Coronary artery (tissue), 2 donors: ENCODE measurements at regions not wholly inside any gene's neighbourhood (a gene's known extent, or its start where the extent isn't known, plus 50 kb on each side); places are given as distances from the start of the nearest gene placed in this dataset.
"Not testable (repeated sequence)": the region's sequence is repeated elsewhere in the genome, so short reads cannot be mapped to it uniquely, and the experiment has no call there.

ENCODE experiments used
- DNase-seq: peaks from one replicate; pipeline ENCODE4 v3.0.0-alpha.2; 2017; ENCODE audit warnings: low spot score
- H3K27ac ChIP-seq, 2 donors: fragments of 200-600 bp; sonication (generic); one replicate each; pipeline ENCODE4 v1.5.1; 2016 to 2019
- H3K4me3 ChIP-seq: fragments of 200-600 bp; sonication (generic); 2 replicates; pipeline ENCODE4 v1.5.1; 2016; ENCODE audit warnings: mild to moderate bottlenecking, moderate library complexity
- TF ChIP-seq, protein P1 (sequence below): fragments of 200-600 bp; sonication (generic); IDR thresholded peaks from one replicate; pipeline ENCODE4 v1.5.1; 2019; ENCODE audit warnings: antibody characterized with exemption

DNA sequence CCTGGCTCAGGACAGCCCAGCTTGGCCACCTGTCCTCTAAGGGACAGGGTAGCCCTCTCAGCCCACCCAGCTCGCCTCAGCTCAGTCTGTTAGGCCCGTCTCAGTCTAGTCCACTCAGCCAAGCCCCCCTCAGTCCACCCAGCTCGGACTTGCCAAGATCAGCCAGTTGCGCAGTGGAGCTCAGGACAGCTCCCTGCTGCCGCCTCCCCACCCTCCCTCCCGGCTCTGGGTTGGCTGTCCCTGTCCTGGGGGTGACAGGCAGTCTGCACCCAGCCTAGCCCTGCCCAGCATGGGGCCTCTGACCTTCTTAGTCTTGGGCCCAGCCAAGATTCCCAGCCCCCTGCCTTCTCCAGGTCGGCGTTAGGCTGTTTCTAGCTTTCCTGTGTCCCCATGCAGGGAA lies 196.9 kb downstream of the TMEM121 start:
- not testable (repeated sequence) for DNase-seq, H3K27ac ChIP-seq, H3K4me3 ChIP-seq

DNA sequence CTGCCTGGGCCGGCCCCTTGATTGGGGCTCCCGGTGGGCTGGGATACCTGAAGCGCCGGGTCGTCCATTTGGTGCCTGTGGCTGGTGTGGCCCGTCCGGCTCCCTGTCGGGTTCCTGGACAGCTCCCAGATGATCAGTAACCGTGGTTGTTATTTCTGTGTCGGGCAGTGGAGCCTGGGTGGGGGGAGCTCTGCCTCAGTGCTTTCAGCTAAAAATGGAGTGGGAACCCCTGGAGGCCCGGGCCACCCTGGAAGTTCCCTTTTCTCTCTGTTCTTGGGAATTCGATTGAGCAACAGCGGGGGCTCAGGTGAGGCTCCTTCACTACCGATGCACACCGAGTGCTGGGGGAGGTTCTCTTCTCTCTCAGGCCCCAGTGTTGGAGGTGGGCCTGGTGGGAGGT lies 197.4 kb downstream of the TMEM121 start:
- H3K27ac ChIP-seq, DNase-seq, H3K4me3 ChIP-seq: not testable (repeated sequence)

DNA sequence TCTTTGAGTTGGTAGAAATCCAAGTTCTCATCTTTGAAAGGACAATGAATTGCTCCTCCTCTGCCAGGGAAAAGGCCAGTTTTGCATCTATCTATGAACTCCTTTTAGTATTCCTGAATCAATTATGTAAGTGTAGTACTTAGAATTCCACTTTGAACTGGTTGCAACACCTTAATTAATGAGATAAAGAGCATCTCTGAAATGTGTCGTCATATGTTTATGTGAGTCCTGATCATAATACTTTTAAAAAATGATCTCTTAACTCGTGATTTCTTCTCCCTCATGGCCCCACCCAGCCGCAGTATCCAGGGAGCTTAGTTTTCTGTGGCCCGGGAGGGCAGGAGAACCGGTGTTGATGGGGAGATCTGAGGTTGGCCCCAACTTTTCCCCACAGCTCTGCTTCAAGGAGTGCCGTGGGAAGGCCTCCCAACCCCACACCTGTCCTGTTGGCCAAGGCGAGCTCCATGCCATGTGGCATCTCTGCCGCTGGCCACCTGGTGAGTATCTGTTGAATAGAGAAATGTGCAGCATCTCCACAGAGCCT lies 203.5 kb downstream of the TMEM121 start:
- H3K27ac ChIP-seq, H3K4me3 ChIP-seq, DNase-seq: not testable (repeated sequence)

DNA sequence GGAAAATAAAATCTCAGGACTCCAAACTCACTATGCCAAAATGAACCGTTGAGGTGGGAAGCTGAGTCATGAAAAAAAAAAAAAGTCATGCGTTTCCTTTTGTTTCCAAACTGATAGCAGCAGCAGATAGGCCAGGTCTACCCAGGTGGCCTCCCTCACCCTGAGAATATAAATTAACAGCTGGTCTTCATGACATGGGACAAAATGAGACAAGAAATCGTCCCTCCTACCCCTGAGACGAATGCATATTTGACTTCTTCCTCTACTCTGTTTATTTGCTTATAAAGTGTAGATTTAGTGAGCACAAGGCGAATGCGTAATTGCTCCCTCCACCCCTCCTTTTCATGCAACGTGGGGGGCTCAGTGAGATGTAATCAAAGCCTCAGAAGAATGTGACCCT lies 204.3 kb downstream of the TMEM121 start:
- not testable (repeated sequence) for H3K4me3 ChIP-seq, H3K27ac ChIP-seq, DNase-seq

DNA sequence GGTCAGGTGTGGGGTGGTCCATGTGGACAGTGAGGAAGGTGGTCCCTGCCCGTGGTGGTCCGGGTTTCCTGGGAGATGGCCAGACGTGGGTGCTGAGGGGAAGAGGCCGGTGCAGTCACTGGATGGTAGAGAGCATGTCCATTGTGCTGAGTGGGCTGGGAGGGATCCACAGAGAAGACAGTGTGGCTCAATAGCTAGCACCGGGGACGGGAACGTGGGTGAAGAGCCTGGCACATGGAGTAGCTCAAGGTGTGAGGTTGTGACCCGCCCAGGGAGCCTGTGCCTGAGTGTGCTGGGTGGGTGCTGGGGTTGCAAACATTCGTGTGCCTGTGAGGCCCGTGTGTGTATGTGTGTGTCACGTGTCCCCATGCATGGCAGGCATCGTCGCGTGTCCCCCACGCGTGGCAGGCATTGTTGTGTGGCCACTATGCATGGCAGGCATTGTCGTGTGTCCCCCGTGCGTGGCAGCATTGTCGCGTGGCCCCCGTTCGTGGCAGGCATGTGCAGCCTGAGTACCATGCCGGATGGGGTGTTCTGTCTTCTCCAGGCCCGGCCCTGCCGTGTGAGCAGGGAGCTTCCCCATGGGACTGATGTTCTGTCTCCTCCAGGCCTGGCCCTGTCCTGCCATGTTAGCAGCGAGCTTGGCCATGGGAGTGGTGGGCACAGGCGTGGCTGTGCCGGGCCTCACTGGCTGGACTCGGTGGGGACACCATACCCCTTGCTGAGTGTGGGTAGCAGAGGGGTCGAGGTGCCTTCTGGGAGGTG lies 205.0 kb downstream of the TMEM121 start:
- not testable (repeated sequence) for H3K27ac ChIP-seq, DNase-seq, H3K4me3 ChIP-seq

DNA sequence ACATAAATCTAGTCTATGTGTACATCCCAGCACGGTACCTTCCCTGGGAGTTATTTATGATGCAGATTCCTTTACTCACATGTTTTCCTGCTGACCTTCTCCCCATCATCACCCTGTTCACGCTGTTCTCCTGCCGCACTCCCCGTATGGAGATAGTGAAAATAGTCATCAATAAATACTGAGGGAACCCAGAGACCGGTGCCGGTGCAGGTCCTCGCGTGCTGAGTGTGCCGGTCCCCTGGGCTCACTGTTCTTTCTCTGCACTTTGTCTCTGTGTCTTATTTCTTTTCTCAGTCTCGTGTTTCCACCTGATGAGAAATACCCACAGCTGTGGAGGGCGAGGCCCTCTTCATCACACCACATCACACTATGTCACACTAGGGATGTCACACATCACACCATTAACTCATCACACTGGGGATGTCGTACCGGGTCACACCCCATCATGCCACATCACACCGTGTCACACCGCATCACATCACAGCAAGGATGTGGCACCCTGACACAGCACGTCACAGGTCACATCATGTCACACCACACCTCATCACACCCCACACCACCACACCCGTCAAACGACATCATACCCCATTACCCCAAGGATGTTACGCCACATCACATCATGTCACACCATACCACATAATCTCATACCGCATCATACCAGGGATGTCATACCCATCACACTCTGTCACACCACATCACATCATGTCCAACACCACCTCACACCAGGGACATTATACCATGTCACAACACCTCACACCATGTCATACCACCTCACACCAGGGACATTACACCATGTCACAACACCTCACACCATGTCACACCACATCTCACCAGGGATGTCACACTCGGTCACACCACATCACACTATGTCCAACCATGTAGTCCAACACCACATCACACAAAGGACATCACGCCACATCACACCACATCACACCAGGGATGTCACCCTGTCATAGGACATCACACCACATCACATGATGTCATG lies 207.0 kb downstream of the TMEM121 start:
- DNase-seq = peak; percentile 28
- Histone ChIP-seq H3K27ac (no peak overlapping the region), H3K4me3 (no peak overlapping the region)
- TF ChIP-seq, protein P1, sequence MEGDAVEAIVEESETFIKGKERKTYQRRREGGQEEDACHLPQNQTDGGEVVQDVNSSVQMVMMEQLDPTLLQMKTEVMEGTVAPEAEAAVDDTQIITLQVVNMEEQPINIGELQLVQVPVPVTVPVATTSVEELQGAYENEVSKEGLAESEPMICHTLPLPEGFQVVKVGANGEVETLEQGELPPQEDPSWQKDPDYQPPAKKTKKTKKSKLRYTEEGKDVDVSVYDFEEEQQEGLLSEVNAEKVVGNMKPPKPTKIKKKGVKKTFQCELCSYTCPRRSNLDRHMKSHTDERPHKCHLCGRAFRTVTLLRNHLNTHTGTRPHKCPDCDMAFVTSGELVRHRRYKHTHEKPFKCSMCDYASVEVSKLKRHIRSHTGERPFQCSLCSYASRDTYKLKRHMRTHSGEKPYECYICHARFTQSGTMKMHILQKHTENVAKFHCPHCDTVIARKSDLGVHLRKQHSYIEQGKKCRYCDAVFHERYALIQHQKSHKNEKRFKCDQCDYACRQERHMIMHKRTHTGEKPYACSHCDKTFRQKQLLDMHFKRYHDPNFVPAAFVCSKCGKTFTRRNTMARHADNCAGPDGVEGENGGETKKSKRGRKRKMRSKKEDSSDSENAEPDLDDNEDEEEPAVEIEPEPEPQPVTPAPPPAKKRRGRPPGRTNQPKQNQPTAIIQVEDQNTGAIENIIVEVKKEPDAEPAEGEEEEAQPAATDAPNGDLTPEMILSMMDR = no peak

DNA sequence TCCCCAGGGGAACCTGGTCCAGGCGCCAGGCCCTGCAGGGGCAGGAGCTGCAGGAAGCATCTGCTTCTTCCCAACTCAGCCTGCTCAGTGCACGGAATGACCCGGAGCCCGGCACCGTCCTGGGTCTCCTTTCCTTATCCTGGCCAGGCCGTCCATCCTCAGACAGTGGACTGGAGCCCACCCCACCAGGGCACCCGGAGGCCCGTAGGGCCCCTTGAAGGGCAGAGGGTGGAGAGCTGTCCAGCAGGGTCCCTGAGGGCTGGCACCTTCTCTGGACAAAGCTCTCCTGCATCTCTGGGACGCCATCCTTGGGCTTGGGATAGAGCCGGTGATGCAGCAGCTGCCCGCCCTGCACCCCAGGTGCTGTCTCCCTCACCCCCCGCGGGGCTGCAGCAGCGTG lies 207.9 kb downstream of the TMEM121 start:
- not testable (repeated sequence) for H3K4me3 ChIP-seq, H3K27ac ChIP-seq
- DNase-seq = peak; percentile 26

DNA sequence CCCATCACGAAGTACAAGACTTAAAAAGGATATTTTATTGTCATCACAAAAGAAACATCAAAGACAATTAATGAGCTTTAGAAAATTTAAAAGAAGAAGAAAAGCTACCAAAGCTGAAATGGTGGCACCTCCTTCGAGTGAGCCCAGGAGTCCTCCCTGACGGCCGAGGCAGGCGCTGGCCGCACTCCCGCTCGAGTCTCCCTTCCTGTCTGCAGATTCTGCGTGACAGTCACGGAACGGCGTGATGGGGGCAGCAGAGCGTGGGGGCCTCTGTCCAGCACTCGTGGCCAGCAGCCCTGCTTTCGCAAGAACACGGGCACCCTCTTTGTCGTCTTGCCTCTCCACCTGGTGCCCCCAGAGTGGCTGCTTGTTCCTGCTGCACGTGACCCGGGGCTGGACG lies 209.9 kb downstream of the TMEM121 start:
- not testable (repeated sequence) for DNase-seq, H3K27ac ChIP-seq, H3K4me3 ChIP-seq

DNA sequence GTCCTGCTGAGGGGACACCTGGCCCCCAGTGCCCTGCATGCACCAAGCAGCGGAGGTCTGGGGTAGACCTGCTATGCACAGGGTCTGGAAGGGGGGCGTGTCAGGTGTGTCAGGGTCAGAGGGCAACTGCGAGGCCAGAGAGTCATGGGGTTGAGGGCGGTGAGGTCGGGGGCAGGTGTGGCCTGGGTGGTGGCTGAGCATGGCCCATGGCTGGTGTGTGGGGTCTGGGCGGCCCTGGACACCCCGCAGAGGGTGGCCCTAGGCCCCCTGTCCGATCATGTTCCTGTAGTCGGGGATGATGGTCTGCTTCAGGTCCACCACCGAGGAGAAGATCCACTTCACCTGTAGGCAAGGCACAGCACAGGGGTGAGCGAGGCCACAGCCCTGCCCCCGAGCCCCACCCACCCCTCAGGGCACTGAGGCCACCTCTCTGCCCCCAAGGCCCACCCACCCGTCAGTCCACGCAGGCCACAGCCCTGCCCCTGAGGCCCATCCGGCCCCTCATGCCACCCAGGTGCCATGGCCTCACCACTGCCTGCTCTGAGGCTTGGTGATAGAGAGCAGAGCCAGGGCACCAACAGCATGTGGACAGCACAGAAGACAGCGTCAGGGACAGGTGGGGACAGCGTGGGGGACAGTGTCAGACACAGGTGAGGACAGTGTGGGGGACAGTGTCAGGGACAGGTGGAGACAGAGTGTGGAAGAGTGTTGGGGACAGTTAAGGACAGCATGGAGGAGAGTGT lies 211.3 kb downstream of the TMEM121 start:
- H3K4me3 ChIP-seq = no peak overlapping the region
- TF ChIP-seq, protein P1 = no peak
- no peak for DNase-seq

DNA sequence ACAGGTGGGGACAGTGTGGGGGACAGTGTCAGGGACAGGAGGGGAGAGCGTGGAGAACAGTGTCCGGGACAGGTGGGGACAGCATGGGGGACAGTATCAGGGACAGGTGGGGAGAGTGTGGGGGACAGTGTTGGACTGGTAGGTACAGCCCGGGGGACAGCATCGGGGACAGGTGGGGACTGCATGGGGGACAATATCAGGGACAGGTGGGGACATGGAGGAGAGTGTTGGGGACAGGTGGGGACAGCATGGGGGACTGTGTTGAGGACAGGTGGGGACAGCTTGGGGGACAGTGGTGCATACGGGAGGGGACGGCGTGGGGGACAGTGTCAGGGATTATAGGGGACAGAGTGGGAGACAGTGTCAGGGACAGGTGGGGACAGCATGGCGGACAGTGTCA lies 212.3 kb downstream of the TMEM121 start:
- TF ChIP-seq, protein P1 = no peak
- no peak for DNase-seq
- H3K27ac ChIP-seq = no peak overlapping the region
- no peak overlapping the region for H3K4me3 ChIP-seq

More for the DNA sequence above, 211.3 kb downstream of the TMEM121 start:
- no peak overlapping the region for H3K27ac ChIP-seq
